ENCODE measurements at regions not wholly inside any gene's neighbourhood (a gene's known extent, or its start where the extent isn't known, plus 50 kb on each side); places are given as distances from the start of the nearest gene placed in this dataset.

DNA sequence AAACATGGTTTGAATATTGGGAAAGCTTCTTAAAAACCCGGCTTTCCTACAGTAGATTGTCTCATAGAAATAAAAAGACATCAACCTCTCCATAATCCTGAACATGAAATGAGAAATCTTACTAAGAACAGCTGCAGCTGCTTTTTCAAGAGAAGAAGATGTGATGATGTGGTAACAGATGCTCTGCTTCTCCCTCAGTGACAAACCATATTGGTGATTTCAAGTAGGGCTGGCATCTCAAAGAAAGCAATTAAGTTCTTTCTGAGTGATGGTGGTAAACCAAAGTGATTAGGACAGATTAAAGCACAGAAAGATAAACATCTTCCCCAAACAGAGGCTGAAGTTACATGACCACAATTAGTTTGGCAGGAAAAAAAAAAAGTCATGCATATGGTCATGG is 1477.7 kb downstream of the RAPGEF2 start:
- no TSS peak for BruUV-seq (replicated peaks)
- ChIA-PET CTCF (interaction anchor here (0.6 kb wide), 1 partner anchor 15 kb away, joined by 4 read pairs; no protein-coding TSS in a partner anchor), POLR2A (no interaction called here)
- no peak for DNase-seq (ENCODE audit: unreplicated experiment)
- Mint-ChIP-seq H3K4me3 (ENCODE audit: unreplicated experiment) (no peak overlapping the region), H3K9me3 (ENCODE audit: unreplicated experiment) (no peaks in the 10 kb centered on the region), H3K27me3 (ENCODE audit: insufficient read depth, unreplicated experiment) (no peaks in the 10 kb centered on the region), H3K36me3 (ENCODE audit: insufficient read depth, unreplicated experiment) (no peaks in the 10 kb centered on the region), H3K27ac (ENCODE audit: low read depth, unreplicated experiment) (no peak overlapping the region), H3K4me1 (ENCODE audit: insufficient read depth, unreplicated experiment) (no peaks in the 10 kb centered on the region)
- TF ChIP-seq, protein P1, sequence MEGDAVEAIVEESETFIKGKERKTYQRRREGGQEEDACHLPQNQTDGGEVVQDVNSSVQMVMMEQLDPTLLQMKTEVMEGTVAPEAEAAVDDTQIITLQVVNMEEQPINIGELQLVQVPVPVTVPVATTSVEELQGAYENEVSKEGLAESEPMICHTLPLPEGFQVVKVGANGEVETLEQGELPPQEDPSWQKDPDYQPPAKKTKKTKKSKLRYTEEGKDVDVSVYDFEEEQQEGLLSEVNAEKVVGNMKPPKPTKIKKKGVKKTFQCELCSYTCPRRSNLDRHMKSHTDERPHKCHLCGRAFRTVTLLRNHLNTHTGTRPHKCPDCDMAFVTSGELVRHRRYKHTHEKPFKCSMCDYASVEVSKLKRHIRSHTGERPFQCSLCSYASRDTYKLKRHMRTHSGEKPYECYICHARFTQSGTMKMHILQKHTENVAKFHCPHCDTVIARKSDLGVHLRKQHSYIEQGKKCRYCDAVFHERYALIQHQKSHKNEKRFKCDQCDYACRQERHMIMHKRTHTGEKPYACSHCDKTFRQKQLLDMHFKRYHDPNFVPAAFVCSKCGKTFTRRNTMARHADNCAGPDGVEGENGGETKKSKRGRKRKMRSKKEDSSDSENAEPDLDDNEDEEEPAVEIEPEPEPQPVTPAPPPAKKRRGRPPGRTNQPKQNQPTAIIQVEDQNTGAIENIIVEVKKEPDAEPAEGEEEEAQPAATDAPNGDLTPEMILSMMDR (IDR thresholded peaks at IDR 0.05; ENCODE audit: unreplicated experiment) = no peak
- intact Hi-C loops (cut with micrococcal nuclease) = no loop called here

DNA sequence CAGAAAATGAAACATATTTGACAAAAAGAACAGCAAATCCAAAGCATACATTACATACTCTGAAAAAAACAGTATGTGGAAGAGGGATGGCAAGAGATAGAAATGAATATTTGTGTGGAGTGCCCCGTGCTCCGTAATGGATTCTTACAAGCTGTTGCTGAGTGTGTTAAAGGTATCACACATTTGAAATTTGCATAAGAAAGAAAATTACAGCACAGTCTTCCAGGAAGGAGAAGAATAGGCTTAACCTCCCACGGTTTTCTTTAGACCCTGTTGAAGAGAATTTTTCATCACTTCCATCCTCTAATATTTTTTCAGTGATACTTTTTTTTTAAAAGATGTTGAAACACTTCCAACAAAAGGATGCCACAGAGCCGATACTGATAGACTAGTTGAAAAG is 1489.4 kb downstream of the RAPGEF2 start:
- intact Hi-C loops (cut with micrococcal nuclease) = no loop called here
- no peaks in the 10 kb centered on the region for H3K36me3 Mint-ChIP-seq (ENCODE audit: insufficient read depth, unreplicated experiment)
- POLR2A ChIA-PET = no interaction called here
- H3K4me1 Mint-ChIP-seq (ENCODE audit: insufficient read depth, unreplicated experiment) = no peaks in the 10 kb centered on the region
- BruUV-seq (replicated peaks) = no TSS peak
- no peak for DNase-seq (ENCODE audit: unreplicated experiment)
- CTCF ChIA-PET = no interaction called here
- H3K9me3 Mint-ChIP-seq (ENCODE audit: unreplicated experiment) = no peaks in the 10 kb centered on the region
- no peak overlapping the region for H3K27ac Mint-ChIP-seq (ENCODE audit: low read depth, unreplicated experiment)
- TF ChIP-seq, protein P1 (IDR thresholded peaks at IDR 0.05; ENCODE audit: unreplicated experiment) = no peak
- H3K4me3 Mint-ChIP-seq (ENCODE audit: unreplicated experiment) = no peak overlapping the region
- H3K27me3 Mint-ChIP-seq (ENCODE audit: insufficient read depth, unreplicated experiment) = no peaks in the 10 kb centered on the region

DNA sequence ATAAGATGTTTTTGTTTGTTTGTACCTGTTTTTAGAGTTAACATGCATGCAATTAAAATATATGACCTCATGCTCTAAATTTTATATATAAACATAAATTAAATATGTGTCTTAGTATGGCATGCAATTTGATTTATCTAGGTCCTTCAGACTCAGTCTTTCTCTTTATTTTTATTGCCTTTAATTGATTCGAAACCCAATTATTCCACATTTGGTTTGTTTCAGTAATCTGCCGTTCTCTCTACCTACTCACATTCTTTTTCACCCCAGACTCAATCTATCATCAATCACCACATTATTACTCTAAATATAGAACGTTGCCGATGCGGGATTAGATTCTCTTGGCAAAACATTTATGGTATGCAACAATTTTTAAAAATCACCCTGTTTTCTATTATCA is 1492.8 kb downstream of the RAPGEF2 start:
- DNase-seq (ENCODE audit: unreplicated experiment) = no peak
- no TSS peak for BruUV-seq (replicated peaks)
- no peaks in the 10 kb centered on the region for H3K36me3 Mint-ChIP-seq (ENCODE audit: insufficient read depth, unreplicated experiment)
- CTCF ChIA-PET = interaction anchor here (0.6 kb wide), 1 partner anchor 284 kb away, joined by 4 read pairs; no protein-coding TSS in a partner anchor
- POLR2A ChIA-PET = no interaction called here
- no peak overlapping the region for H3K27ac Mint-ChIP-seq (ENCODE audit: low read depth, unreplicated experiment)
- H3K4me1 Mint-ChIP-seq (ENCODE audit: insufficient read depth, unreplicated experiment) = no peaks in the 10 kb centered on the region
- H3K9me3 Mint-ChIP-seq (ENCODE audit: unreplicated experiment) = no peaks in the 10 kb centered on the region
- TF ChIP-seq, protein P1 (IDR thresholded peaks at IDR 0.05; ENCODE audit: unreplicated experiment) = no peak
- no peaks in the 10 kb centered on the region for H3K27me3 Mint-ChIP-seq (ENCODE audit: insufficient read depth, unreplicated experiment)
- intact Hi-C loops (cut with micrococcal nuclease) = no loop called here
- H3K4me3 Mint-ChIP-seq (ENCODE audit: unreplicated experiment) = no peak overlapping the region

DNA sequence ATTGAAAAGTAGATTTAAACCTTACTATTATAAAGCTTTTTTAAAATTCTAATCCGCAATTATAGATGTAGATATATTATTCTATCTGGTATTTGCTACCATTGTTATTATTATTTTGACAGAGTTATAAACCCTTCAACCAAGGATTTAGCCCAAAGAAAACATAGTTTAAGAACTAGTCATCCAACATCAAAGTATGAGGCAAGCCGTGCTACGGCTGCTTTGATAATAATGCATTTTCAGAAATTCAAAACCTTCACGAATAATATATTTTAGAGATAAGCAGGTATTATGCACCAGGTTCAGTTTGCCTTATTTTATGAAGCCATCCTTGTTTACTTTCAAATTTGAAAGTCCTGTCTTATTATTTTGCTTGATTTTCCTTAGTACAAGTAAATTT is 1501.7 kb downstream of the RAPGEF2 start:
- DNase-seq (ENCODE audit: unreplicated experiment) = no peak
- ChIA-PET POLR2A (no interaction called here), CTCF (no interaction called here)
- H3K4me3 Mint-ChIP-seq (ENCODE audit: unreplicated experiment) = no peak overlapping the region
- intact Hi-C loops (cut with micrococcal nuclease) = no loop called here
- H3K9me3 Mint-ChIP-seq (ENCODE audit: unreplicated experiment) = no peaks in the 10 kb centered on the region
- no peaks in the 10 kb centered on the region for H3K36me3 Mint-ChIP-seq (ENCODE audit: insufficient read depth, unreplicated experiment)
- TF ChIP-seq, protein P1 (IDR thresholded peaks at IDR 0.05; ENCODE audit: unreplicated experiment) = no peak
- H3K27ac Mint-ChIP-seq (ENCODE audit: low read depth, unreplicated experiment) = no peak overlapping the region
- no peaks in the 10 kb centered on the region for H3K4me1 Mint-ChIP-seq (ENCODE audit: insufficient read depth, unreplicated experiment)
- no peaks in the 10 kb centered on the region for H3K27me3 Mint-ChIP-seq (ENCODE audit: insufficient read depth, unreplicated experiment)
- no TSS peak for BruUV-seq (replicated peaks)
